Peyer's patch (tissue), 4 donors: ENCODE measurements at regions not wholly inside any gene's neighbourhood (a gene's known extent, or its start where the extent isn't known, plus 50 kb on each side); places are given as distances from the start of the nearest gene placed in this dataset.
"Not testable (repeated sequence)": the region's sequence is repeated elsewhere in the genome, so short reads cannot be mapped to it uniquely, and the experiment has no call there.

Experiments used
- DNase-seq, 3 donors: peaks; one replicate each; pipeline ENCODE4 v3.0.0-alpha.2; 2017 to 2019
- H3K27ac ChIP-seq, 4 donors: fragments of 200-600 bp; sonication (generic); one replicate each; pipeline ENCODE4 v1.5.1; 2016 to 2019
- H3K27me3 ChIP-seq, 2 donors: fragments of 200-600 bp; sonication (generic); one replicate each; pipeline ENCODE4 v1.5.1; 2019
- H3K36me3 ChIP-seq, 3 donors: fragments of 200-600 bp; sonication (generic); one replicate each; pipeline ENCODE4 v1.5.1; 2016 to 2019
- H3K4me1 ChIP-seq, 4 donors: fragments of 200-600 bp; sonication (generic); one replicate each; pipeline ENCODE4 v1.5.1; 2016 to 2019
- H3K4me3 ChIP-seq, 4 donors: fragments of 200-600 bp; sonication (generic); 1 replicate in 3 of 4; 2 replicates in 1 of 4; pipeline ENCODE4 v1.5.1; 2016 to 2019; ENCODE audit warnings: mild to moderate bottlenecking in 1 of 4
- H3K9me3 ChIP-seq, 4 donors: fragments of 200-600 bp; sonication (generic); one replicate each; pipeline ENCODE4 v1.5.1; 2016 to 2019; ENCODE audit warnings: mild to moderate bottlenecking in 1 of 4
- POLR2A ChIP-seq, 2 donors: fragments of 450-650 bp; IDR thresholded peaks; one replicate each; pipeline ENCODE4 v1.5.1; 2017; ENCODE audit warnings: antibody characterized with exemption in 2 of 2, mild to moderate bottlenecking in 2 of 2, moderate library complexity in 2 of 2
- TF ChIP-seq, protein P1 (sequence below), 6 experiments: fragments of 450-650 bp in 4 of 6; fragments of 200-600 bp in 2 of 6; sonication (generic) in 1 of 6; IDR thresholded peaks; one replicate each; pipeline ENCODE4 v1.5.1; 2017 to 2019; ENCODE audit warnings: antibody characterized with exemption in 6 of 6, mild to moderate bottlenecking in 3 of 6, moderate library complexity in 1 of 6

DNA sequence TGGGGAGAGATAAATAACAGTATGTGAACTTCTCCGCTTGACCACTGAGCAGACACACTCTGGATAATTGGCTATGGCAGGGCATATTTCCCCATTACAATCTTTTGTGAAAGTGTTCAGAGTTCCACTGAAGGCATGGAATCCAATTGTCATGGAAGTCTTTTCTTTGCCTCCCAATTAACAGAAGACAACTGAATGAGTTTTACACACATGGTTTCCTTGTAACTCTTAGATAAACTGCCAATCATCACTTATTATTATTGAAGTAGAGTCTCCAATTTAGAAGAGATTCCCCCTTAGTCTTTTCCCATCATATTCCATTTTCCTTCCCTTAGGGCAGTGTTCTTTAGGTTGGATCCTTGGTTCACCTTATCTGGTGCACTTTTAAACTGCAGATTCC lies 308.3 kb downstream of the NR2F2 start:
- DNase-seq: no peak
- Histone ChIP-seq H3K27ac (no peak overlapping the region), H3K36me3 (no peaks in the 10 kb centered on the region), H3K4me1 (no peaks in the 10 kb centered on the region), H3K27me3 (no peaks in the 10 kb centered on the region), H3K4me3 (no peak overlapping the region), H3K9me3 (no peaks in the 10 kb centered on the region)
- TF ChIP-seq, protein P1, sequence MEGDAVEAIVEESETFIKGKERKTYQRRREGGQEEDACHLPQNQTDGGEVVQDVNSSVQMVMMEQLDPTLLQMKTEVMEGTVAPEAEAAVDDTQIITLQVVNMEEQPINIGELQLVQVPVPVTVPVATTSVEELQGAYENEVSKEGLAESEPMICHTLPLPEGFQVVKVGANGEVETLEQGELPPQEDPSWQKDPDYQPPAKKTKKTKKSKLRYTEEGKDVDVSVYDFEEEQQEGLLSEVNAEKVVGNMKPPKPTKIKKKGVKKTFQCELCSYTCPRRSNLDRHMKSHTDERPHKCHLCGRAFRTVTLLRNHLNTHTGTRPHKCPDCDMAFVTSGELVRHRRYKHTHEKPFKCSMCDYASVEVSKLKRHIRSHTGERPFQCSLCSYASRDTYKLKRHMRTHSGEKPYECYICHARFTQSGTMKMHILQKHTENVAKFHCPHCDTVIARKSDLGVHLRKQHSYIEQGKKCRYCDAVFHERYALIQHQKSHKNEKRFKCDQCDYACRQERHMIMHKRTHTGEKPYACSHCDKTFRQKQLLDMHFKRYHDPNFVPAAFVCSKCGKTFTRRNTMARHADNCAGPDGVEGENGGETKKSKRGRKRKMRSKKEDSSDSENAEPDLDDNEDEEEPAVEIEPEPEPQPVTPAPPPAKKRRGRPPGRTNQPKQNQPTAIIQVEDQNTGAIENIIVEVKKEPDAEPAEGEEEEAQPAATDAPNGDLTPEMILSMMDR (IDR thresholded peaks at IDR 0.05): no peak
- TF ChIP-seq POLR2A (IDR thresholded peaks at IDR 0.05): no peak

DNA sequence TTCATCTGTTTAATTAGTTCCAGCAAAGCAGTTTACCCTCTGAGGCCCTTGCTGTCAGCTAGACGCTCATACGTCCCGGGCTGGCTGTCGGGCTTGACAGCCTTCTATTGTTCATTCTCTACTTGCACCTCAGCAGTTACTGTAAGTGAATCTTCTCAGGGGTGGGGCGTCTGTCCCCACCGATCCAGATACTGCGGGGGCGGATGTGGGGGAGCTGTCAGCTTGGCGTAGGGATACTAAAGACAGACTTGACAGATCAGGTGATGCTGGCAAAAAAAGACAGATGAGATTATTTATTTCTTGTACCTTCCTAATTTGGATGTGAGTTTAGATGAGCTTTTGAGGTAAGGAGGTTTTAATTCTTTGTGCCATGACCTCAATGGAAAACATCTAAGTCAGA lies 315.3 kb downstream of the NR2F2 start:
- Histone ChIP-seq H3K9me3 (no peaks in the 10 kb centered on the region), H3K4me3 (no peak overlapping the region), H3K27ac (no peak overlapping the region), H3K36me3 (no peaks in the 10 kb centered on the region), H3K27me3 (no peaks in the 10 kb centered on the region), H3K4me1 (no peaks in the 10 kb centered on the region)
- TF ChIP-seq, protein P1 (IDR thresholded peaks at IDR 0.05): no peak
- TF ChIP-seq POLR2A (IDR thresholded peaks at IDR 0.05): no peak
- DNase-seq: no peak

DNA sequence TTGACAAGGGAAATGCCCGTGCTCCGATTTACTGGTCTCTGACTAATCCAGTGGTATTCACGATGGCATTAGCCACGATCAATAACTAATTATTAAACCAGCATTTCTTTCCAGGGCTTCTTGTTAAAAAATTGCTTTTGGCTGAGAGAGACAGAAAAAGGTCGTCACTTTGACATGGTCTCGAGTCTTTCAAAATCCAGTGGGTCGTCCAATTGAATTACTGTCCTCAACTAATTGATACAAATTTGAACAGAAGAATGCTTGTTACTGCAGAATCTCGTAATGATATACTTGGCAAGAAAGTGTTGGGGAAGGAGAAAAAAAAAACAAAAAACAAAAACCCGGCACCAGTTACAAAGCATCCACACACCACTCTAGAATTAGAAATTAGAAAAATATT lies 318.4 kb downstream of the NR2F2 start:
- H3K27ac ChIP-seq: no peak overlapping the region
- H3K9me3 ChIP-seq: no peaks in the 10 kb centered on the region
- DNase-seq: no peak

DNA sequence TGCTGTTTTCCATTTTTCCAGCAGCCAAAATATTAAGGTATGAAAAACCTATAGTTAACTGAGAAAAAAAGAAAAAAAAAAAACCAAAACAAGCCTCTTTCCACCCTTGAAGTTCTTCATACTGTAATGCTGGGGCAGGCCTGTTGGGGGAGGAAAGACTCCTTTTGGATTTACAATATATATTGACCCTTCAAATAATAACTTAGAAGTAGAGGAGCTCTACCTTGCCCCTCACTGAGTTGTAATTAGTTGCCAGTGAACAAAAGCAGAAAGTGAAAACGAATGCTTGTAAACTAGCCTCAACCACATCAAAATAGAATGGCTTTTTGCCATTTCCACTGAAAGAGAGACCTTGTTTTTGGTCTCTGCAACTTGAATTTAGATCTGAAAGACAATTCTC lies 326.6 kb downstream of the NR2F2 start:
- Histone ChIP-seq H3K9me3 (no peaks in the 10 kb centered on the region), H3K27ac (no peak overlapping the region), H3K27me3 (no peaks in the 10 kb centered on the region), H3K4me3 (no peak overlapping the region), H3K4me1 (no peaks in the 10 kb centered on the region), H3K36me3 (no peaks in the 10 kb centered on the region)
- no peak for DNase-seq
- TF ChIP-seq, protein P1 (IDR thresholded peaks at IDR 0.05): no peak
- no peak for TF ChIP-seq POLR2A (IDR thresholded peaks at IDR 0.05)

More for the DNA sequence above, 318.4 kb downstream of the NR2F2 start:
- no peak for TF ChIP-seq POLR2A (IDR thresholded peaks at IDR 0.05)
- TF ChIP-seq, protein P1 (IDR thresholded peaks at IDR 0.05): no peak
- Histone ChIP-seq H3K4me3 (no peak overlapping the region), H3K36me3 (no peaks in the 10 kb centered on the region), H3K27me3 (no peaks in the 10 kb centered on the region), H3K4me1 (no peaks in the 10 kb centered on the region)

DNA sequence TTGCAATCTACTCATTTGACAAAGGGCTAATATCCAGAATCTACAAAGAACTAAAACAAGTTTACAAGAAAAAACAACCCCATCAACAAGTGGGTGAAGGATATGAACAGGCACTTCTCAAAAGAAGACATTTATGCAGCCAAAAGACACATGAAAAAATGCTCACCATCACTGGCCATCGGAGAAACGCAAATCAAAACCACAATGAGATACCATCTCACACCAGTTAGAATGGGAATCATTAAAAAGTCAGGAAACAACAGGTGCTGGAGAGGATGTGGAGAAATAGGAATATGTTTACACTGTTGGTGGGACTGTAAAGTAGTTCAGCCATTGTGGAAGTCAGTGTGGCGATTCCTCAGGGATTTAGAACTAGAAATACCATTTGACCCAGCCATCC lies 336.5 kb downstream of the NR2F2 start:
- not testable (repeated sequence) for H3K9me3 ChIP-seq, DNase-seq, H3K27ac ChIP-seq, H3K4me1 ChIP-seq, H3K27me3 ChIP-seq, H3K36me3 ChIP-seq, H3K4me3 ChIP-seq

DNA sequence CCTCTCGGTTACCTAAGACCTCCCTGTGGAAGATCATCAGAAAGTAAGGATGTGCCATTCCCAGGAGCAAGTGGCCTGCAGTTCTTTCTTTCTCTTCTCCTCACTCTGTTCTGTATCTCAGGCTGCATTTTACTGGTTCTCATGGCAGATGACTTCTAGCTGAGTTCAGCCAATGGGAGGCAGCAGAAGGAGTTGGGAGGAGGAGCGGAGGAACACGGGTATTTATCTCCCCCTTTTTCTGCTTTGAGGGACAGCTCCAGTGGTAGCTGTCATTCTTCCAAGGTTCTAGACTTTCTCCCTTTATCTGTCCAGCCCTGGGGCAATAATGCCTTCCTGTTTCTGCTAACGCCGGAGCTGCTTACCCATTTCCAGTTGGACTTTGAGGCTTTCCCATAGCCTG lies 339.9 kb downstream of the NR2F2 start:
- Histone ChIP-seq H3K4me3 (no peak overlapping the region), H3K4me1 (no peaks in the 10 kb centered on the region), H3K27ac (no peak overlapping the region), H3K27me3 (no peaks in the 10 kb centered on the region), H3K36me3 (no peaks in the 10 kb centered on the region), H3K9me3 (no peaks in the 10 kb centered on the region)
- TF ChIP-seq, protein P1 (IDR thresholded peaks at IDR 0.05): no peak
- TF ChIP-seq POLR2A (IDR thresholded peaks at IDR 0.05): no peak
- DNase-seq: no peak
